HG02759 (cell line): ENCODE measurements at regions not wholly inside any gene's neighbourhood (a gene's known extent, or its start where the extent isn't known, plus 50 kb on each side); places are given as distances from the start of the nearest gene placed in this dataset.
"Not testable (repeated sequence)": the region's sequence is repeated elsewhere in the genome, so short reads cannot be mapped to it uniquely, and the experiment has no call there.

Source experiments
- ATAC-seq: cut with Tn5 transposase; IDR thresholded peaks from one replicate; pipeline ENCODE4 v1.9.1; 2021; ENCODE audit warnings: mild to moderate bottlenecking, moderate library complexity; ENCODE audit not compliant: unreplicated experiment

GRCh38 chr4:184335520-184335919 is 117.8 kb upstream of the ENPP6 start:
- ATAC-seq, result no peak

GRCh38 chr4:184333446-184333845 is 115.8 kb upstream of the ENPP6 start:
- not testable (repeated sequence) for ATAC-seq

GRCh38 chr4:184331268-184331995 is 113.8 kb upstream of the ENPP6 start:
- ATAC-seq, result no peak

- not testable (repeated sequence) for ATAC-seq
These were observed 112.9 kb upstream of the ENPP6 start for GRCh38 chr4:184330517-184331094.

- peak; percentile 65 for ATAC-seq
These were observed 112.2 kb upstream of the ENPP6 start for GRCh38 chr4:184329659-184330400.

GRCh38 chr4:184329235-184329634 is 111.6 kb upstream of the ENPP6 start:
- ATAC-seq, result no peak

- ATAC-seq, result peak; percentile 87
These were observed 110.5 kb upstream of the ENPP6 start for GRCh38 chr4:184328022-184328736.

- no peak for ATAC-seq
These were observed 107.3 kb upstream of the ENPP6 start for GRCh38 chr4:184324939-184325477.

- no peak for ATAC-seq
These were observed 104.8 kb upstream of the ENPP6 start for GRCh38 chr4:184322328-184323025.

- no peak for ATAC-seq
These were observed 103.0 kb upstream of the ENPP6 start for GRCh38 chr4:184320631-184321030.

- peak; percentile 1 for ATAC-seq
These were observed 101.2 kb upstream of the ENPP6 start for GRCh38 chr4:184318852-184319251.

- ATAC-seq, result no peak
These were observed 99.7 kb upstream of the ENPP6 start for GRCh38 chr4:184317234-184317918.

GRCh38 chr4:184316821-184317220 is 99.1 kb upstream of the ENPP6 start:
- ATAC-seq, result no peak

GRCh38 chr4:184315675-184316359 is 98.1 kb upstream of the ENPP6 start:
- no peak for ATAC-seq

- peak; percentile 80 for ATAC-seq
These were observed 96.3 kb upstream of the ENPP6 start for GRCh38 chr4:184313702-184314659.

- no peak for ATAC-seq
These were observed 95.4 kb upstream of the ENPP6 start for GRCh38 chr4:184313058-184313581.

- no peak for ATAC-seq
These were observed 94.5 kb upstream of the ENPP6 start for GRCh38 chr4:184312126-184312525.
